IMR-90 (cell line): ENCODE measurements at regions not wholly inside any gene's neighbourhood (a gene's known extent, or its start where the extent isn't known, plus 50 kb on each side); places are given as distances from the start of the nearest gene placed in this dataset.

Experiments
- ATAC-seq: fragments of 200-7000 bp; cut with Tn5 transposase; 2 replicates; pipeline ENCODE4 v1.9.1; 2020; ENCODE audit warnings: low read depth, mild to moderate bottlenecking, moderate library complexity
- BruUV-seq: library from RNA; stranded (reverse); fragments of 400-500 nt; replicated peaks from 2 replicates; lab custom pipeline; 2021; lab: Mats Ljungman, UMichigan
- CTCF ChIA-PET: fragments of 300-600 bp; formaldehyde crosslinking; extraction: SDS; loops from one replicate; lab custom pipeline; 2021; ENCODE audit warnings: antibody characterized with exemption; lab: Yijun Ruan, JAX
- POLR2A ChIA-PET: fragments of 300-600 bp; sonication (Branson Sonifier 250); formaldehyde crosslinking; loops from one replicate; lab custom pipeline; 2022; ENCODE audit warnings: antibody characterized with exemption; ENCODE audit not compliant: unreplicated experiment; lab: Charles Lee
- DNase-seq: peaks from one replicate; pipeline ENCODE4 v3.0.0; 2013
- H2AFZ ChIP-seq: replicated peaks from 2 replicates; pipeline ENCODE3; 2013; ENCODE audit warnings: low read length, mild to moderate bottlenecking; ENCODE audit not compliant: poor library complexity
- H2AK5ac ChIP-seq: 2 replicates; pipeline ENCODE4 v1.6.1; 2013; ENCODE audit warnings: low read depth, low read length, inconsistent platforms
- H2AK9ac ChIP-seq: replicated peaks from 2 replicates; pipeline ENCODE3; 2013; ENCODE audit warnings: mild to moderate bottlenecking, low read depth, low read length, moderate library complexity; ENCODE audit not compliant: poor library complexity
- H2BK120ac ChIP-seq: 2 replicates; pipeline ENCODE4 v1.6.1; 2013; ENCODE audit warnings: low read depth, low read length, inconsistent platforms
- H2BK15ac ChIP-seq: 3 replicates; pipeline ENCODE4 v1.6.1; 2013; ENCODE audit warnings: low read depth, low read length, inconsistent platforms
- H2BK20ac ChIP-seq: 2 replicates; pipeline ENCODE4 v1.6.1; 2013; ENCODE audit warnings: low read depth, mild to moderate bottlenecking, inconsistent platforms, low read length, moderate library complexity
- H2BK5ac ChIP-seq: 2 replicates; pipeline ENCODE4 v1.6.1; 2013; ENCODE audit warnings: mild to moderate bottlenecking, low read depth, low read length, inconsistent platforms; ENCODE audit not compliant: poor library complexity, severe bottlenecking
- H3K14ac ChIP-seq: replicated peaks from 2 replicates; pipeline ENCODE4 v1.6.1; 2013; ENCODE audit warnings: low read depth, low read length, inconsistent platforms
- H3K18ac ChIP-seq: 2 replicates; pipeline ENCODE4 v1.6.1; 2013; ENCODE audit warnings: low read depth, low read length, control low read depth
- H3K23ac ChIP-seq: 2 replicates; pipeline ENCODE4 v1.6.1; 2013; ENCODE audit warnings: low read depth, low read length, inconsistent platforms
- H3K27ac ChIP-seq: 2 replicates; pipeline ENCODE4 v1.5.1; 2013; ENCODE audit warnings: mild to moderate bottlenecking, control low read depth, low read length; ENCODE audit not compliant: insufficient read depth
- H3K27me3 ChIP-seq: 2 replicates; pipeline ENCODE4 v1.6.1; 2013; ENCODE audit warnings: low read length; ENCODE audit not compliant: control insufficient read depth, insufficient read depth
- H3K36me3 ChIP-seq: 2 replicates; pipeline ENCODE4 v1.6.1; 2013; ENCODE audit warnings: low read length, mixed read lengths; ENCODE audit not compliant: control insufficient read depth, insufficient read depth
- H3K4ac ChIP-seq: 2 replicates; pipeline ENCODE4 v1.6.1; 2013; ENCODE audit warnings: low read depth, low read length, inconsistent platforms
- H3K4me1 ChIP-seq: 2 replicates; pipeline ENCODE4 v1.6.1; 2013; ENCODE audit warnings: low read length, mixed read lengths; ENCODE audit not compliant: control insufficient read depth, insufficient read depth
- H3K4me2 ChIP-seq: 2 replicates; pipeline ENCODE4 v1.6.1; 2013; ENCODE audit warnings: low read depth, mild to moderate bottlenecking, control low read depth, low read length, moderate library complexity
- H3K4me3 ChIP-seq: 2 replicates; pipeline ENCODE4 v1.5.1; 2013; ENCODE audit warnings: low read depth, mild to moderate bottlenecking, control low read depth, low read length, moderate library complexity; ENCODE audit not compliant: insufficient read depth
- H3K56ac ChIP-seq: 2 replicates; pipeline ENCODE4 v1.6.1; 2013; ENCODE audit warnings: low read length, inconsistent platforms; ENCODE audit not compliant: insufficient read depth; ENCODE audit errors: extremely low read depth
- H3K79me1 ChIP-seq, 2 experiments: 2 replicates each; pipeline ENCODE4 v1.6.1; 2013; ENCODE audit warnings: low read length in 2 of 2, inconsistent platforms in 1 of 2, low read depth in 1 of 2
- H3K9ac ChIP-seq: 2 replicates; pipeline ENCODE4 v1.6.1; 2013; ENCODE audit warnings: low read depth, low read length, control low read depth
- H3K9me1 ChIP-seq: 2 replicates; pipeline ENCODE4 v1.6.1; 2013; ENCODE audit warnings: low read length, inconsistent platforms; ENCODE audit not compliant: insufficient read depth
- H3K9me3 ChIP-seq: 2 replicates; pipeline ENCODE4 v1.6.1; 2013; ENCODE audit warnings: low read length; ENCODE audit not compliant: control insufficient read depth, insufficient read depth
- H4K20me1 ChIP-seq: 2 replicates; pipeline ENCODE4 v1.6.1; 2013; ENCODE audit warnings: low read length, inconsistent platforms; ENCODE audit not compliant: insufficient read depth
- H4K5ac ChIP-seq: 2 replicates; pipeline ENCODE4 v1.6.1; 2013; ENCODE audit warnings: mild to moderate bottlenecking, low read depth, low read length, control low read depth
- H4K8ac ChIP-seq, 2 experiments: 2 replicates each; pipeline ENCODE4 v1.6.1; 2013; ENCODE audit warnings: low read depth in 2 of 2, low read length in 2 of 2, control low read depth in 1 of 2, inconsistent platforms in 1 of 2
- H4K91ac ChIP-seq: 2 replicates; pipeline ENCODE4 v1.6.1; 2013; ENCODE audit warnings: low read depth, low read length, inconsistent platforms; ENCODE audit not compliant: insufficient read depth
- BHLHE40 ChIP-seq: fragments of 150-350 bp; IDR thresholded peaks from 2 replicates; pipeline ENCODE4 v1.6.1; 2016; ENCODE audit warnings: mild to moderate bottlenecking, low read depth, low read length
- CHD1 ChIP-seq: IDR thresholded peaks from 2 replicates; pipeline ENCODE4 v1.6.1; 2012; ENCODE audit warnings: low read depth, low read length, improper control_type of control experiment
- MAFK ChIP-seq: IDR thresholded peaks from 2 replicates; pipeline ENCODE4 v1.6.1; 2012; ENCODE audit warnings: low read depth, low read length, improper control_type of control experiment
- MXI1 ChIP-seq: IDR thresholded peaks from 2 replicates; pipeline ENCODE4 v1.6.1; 2012; ENCODE audit warnings: low read depth, mild to moderate bottlenecking, low read length, moderate library complexity, borderline replicate concordance
- NFE2L2 ChIP-seq: fragments of 150-350 bp; IDR thresholded peaks from 2 replicates; pipeline ENCODE4 v1.6.1; 2016; ENCODE audit warnings: low read depth, mild to moderate bottlenecking, low read length
- POLR2A ChIP-seq: IDR thresholded peaks from 2 replicates; pipeline ENCODE4 v1.6.1; 2012; ENCODE audit warnings: mild to moderate bottlenecking, low read depth, low read length
- USF2 ChIP-seq: fragments of 150-350 bp; IDR thresholded peaks from 2 replicates; pipeline ENCODE4 v1.6.1; 2017; ENCODE audit warnings: mild to moderate bottlenecking, antibody characterized with exemption, low read length, low read depth
- WGBS, 2 experiments: methylation state at CpG; one replicate each; pipeline versions ENCODE4 v1.1.5 to v1.1.7; 2013; ENCODE audit warnings: missing lambda C conversion rate in 2 of 2; ENCODE audit not compliant: insufficient read length in 1 of 2; ENCODE audit errors: extremely low coverage in 2 of 2; 5-methylcytosine and 5-hydroxymethylcytosine counted together
- dilution Hi-C: fragments of 300-500 bp; cut with HindIII; formaldehyde crosslinking; loops from one replicate; pipeline ENCODE4 v1.14.3; 2018; ENCODE audit warnings: low sequenced_read_pairs; ENCODE audit not compliant: unreplicated experiment
- in situ Hi-C: fragments of 300-500 bp; cut with MboI; formaldehyde crosslinking; loops from 3 replicates; pipeline ENCODE4 v1.14.3; 2019; ENCODE audit warnings: low sequenced_read_pairs, inconsistent platforms, mixed read lengths
- intact Hi-C: fragments of 100-400 bp; cut with micrococcal nuclease; formaldehyde crosslinking; loops from 2 replicates; pipeline ENCODE4 v1.10.0; 2022

GRCh38 chr2:103982691-103983090 lies 871.2 kb upstream of the POU3F3 start:
- ChIA-PET POLR2A (no interaction called here), CTCF (no interaction called here)
- Histone ChIP-seq H2AK5ac (no peak overlapping the region), H3K27ac (no peak overlapping the region), H4K8ac (no peak overlapping the region), H3K4me2 (no peak overlapping the region), H2BK15ac (no peak overlapping the region), H3K56ac (no peak overlapping the region), H3K4me1 (no peaks in the 10 kb centered on the region), H3K23ac (no peak overlapping the region), H3K9me3 (peaks cover 4% of the 10 kb centered on the region), H4K20me1 (no peaks in the 10 kb centered on the region), H2BK120ac (no peak overlapping the region), H2BK5ac (no peak overlapping the region), H3K9ac (no peak overlapping the region), H3K36me3 (no peaks in the 10 kb centered on the region), H3K18ac (no peak overlapping the region), H3K4ac (no peak overlapping the region), H2AK9ac (no peak overlapping the region), H4K5ac (no peak overlapping the region), H3K27me3 (no peaks in the 10 kb centered on the region), H4K91ac (no peak overlapping the region), H3K4me3 (no peak overlapping the region), H3K79me1 (no peaks in the 10 kb centered on the region), H2BK20ac (no peak overlapping the region), H3K9me1 (no peaks in the 10 kb centered on the region), H2AFZ (no peak overlapping the region), H3K14ac (no peak overlapping the region)
- TF ChIP-seq CHD1 (no peak), MXI1 (no peak), USF2 (no peak), NFE2L2 (no peak), BHLHE40 (no peak), MAFK (no peak), POLR2A (no peak)
- in situ Hi-C loops = no loop called here
- dilution Hi-C loops = no loop called here
- BruUV-seq = no TSS peak
- DNase-seq (no peak), ATAC-seq (no peak)
- WGBS, 2 experiments = no CpG with 5 or more reads among the region's 3 CpGs
- intact Hi-C loops = no loop called here
